ENCODE measurements at regions not wholly inside any gene's neighbourhood (a gene's known extent, or its start where the extent isn't known, plus 50 kb on each side); places are given as distances from the start of the nearest gene placed in this dataset.

GRCh38 chr18:39636931-39637330, 2071.3 kb upstream of the CELF4 start:
- no peaks in the 10 kb centered on the region for H3K4me1 ChIP-seq (ENCODE audit: insufficient read depth, low read length)
- no peak overlapping the region for H3K4me3 ChIP-seq (ENCODE audit: insufficient read depth, low read depth, low read length)
- H3K27ac ChIP-seq (ENCODE audit: low read depth, low read length), result no peak overlapping the region
- H2AFZ ChIP-seq (ENCODE audit: low read depth, low read length), result no peak overlapping the region
- no peak for DNase-seq (ENCODE audit: low read depth)
- H3K4me3 Mint-ChIP-seq (ENCODE audit: unreplicated experiment), result no peak overlapping the region
- no peak overlapping the region for H3K4me2 ChIP-seq (ENCODE audit: low read length)
- no peaks in the 10 kb centered on the region for H3K27me3 Mint-ChIP-seq (ENCODE audit: low read depth, unreplicated experiment)
- no peaks in the 10 kb centered on the region for H3K79me2 ChIP-seq (ENCODE audit: insufficient read depth, low read length)
- H3K9me3 Mint-ChIP-seq (ENCODE audit: unreplicated experiment), result no peaks in the 10 kb centered on the region
- no peak for FAIRE-seq
- TF ChIP-seq EZH2 (IDR thresholded peaks at IDR 0.05; ENCODE audit: insufficient read depth, low read length) (no peak), CTCF (IDR thresholded peaks at IDR 0.05; ENCODE audit: insufficient read depth, low read depth, low read length) (no peak)
- H3K27ac Mint-ChIP-seq (ENCODE audit: unreplicated experiment), result no peak overlapping the region
- H3K9me3 ChIP-seq (ENCODE audit: insufficient read depth, low read depth, low read length), result no peaks in the 10 kb centered on the region
- H3K36me3 Mint-ChIP-seq (ENCODE audit: low read depth, unreplicated experiment), result no peaks in the 10 kb centered on the region
- no peaks in the 10 kb centered on the region for H3K27me3 ChIP-seq (ENCODE audit: insufficient read depth, low read length)
- no peak overlapping the region for H3K9ac ChIP-seq (ENCODE audit: low read length)
- no peaks in the 10 kb centered on the region for H4K20me1 ChIP-seq (ENCODE audit: insufficient read depth, low read length)
- H3K36me3 ChIP-seq (ENCODE audit: insufficient read depth, low read length), result no peaks in the 10 kb centered on the region
- H3K4me1 Mint-ChIP-seq (ENCODE audit: low read depth, unreplicated experiment), result peaks cover 2% of the 10 kb centered on the region

DNA sequence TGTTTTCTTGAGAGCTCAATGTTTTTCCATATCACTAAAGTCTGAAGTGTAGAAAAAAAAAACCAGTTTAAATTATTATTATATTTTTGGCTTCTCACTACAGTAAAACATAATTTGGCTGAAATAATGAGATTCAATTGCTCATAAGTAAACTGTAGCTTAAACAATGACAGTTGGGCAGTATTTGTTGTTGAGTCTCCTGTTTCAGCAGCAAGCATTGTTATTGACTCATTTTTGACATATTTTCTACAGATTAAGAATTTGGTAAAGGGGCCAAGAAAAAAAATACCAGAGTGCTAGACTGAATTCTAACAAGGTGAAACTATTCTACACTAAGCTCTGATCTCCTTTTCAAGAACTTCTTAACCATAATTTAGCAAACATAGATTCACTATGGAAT, 2070.4 kb upstream of the CELF4 start:
- Mint-ChIP-seq H3K4me1 (ENCODE audit: low read depth, unreplicated experiment) (peaks cover 2% of the 10 kb centered on the region), H3K27ac (ENCODE audit: unreplicated experiment) (no peak overlapping the region), H3K9me3 (ENCODE audit: unreplicated experiment) (no peaks in the 10 kb centered on the region), H3K36me3 (ENCODE audit: low read depth, unreplicated experiment) (no peaks in the 10 kb centered on the region), H3K4me3 (ENCODE audit: unreplicated experiment) (no peak overlapping the region), H3K27me3 (ENCODE audit: low read depth, unreplicated experiment) (no peaks in the 10 kb centered on the region)
- no peaks in the 10 kb centered on the region for H4K20me1 ChIP-seq (ENCODE audit: insufficient read depth, low read length)
- no peak overlapping the region for H3K9ac ChIP-seq (ENCODE audit: low read length)
- no peaks in the 10 kb centered on the region for H3K9me3 ChIP-seq (ENCODE audit: insufficient read depth, low read depth, low read length)
- no peaks in the 10 kb centered on the region for H3K79me2 ChIP-seq (ENCODE audit: insufficient read depth, low read length)
- no peak for FAIRE-seq
- H2AFZ ChIP-seq (ENCODE audit: low read depth, low read length), result no peak overlapping the region
- no peaks in the 10 kb centered on the region for H3K36me3 ChIP-seq (ENCODE audit: insufficient read depth, low read length)
- no peak overlapping the region for H3K4me3 ChIP-seq (ENCODE audit: insufficient read depth, low read depth, low read length)
- TF ChIP-seq CTCF (IDR thresholded peaks at IDR 0.05; ENCODE audit: insufficient read depth, low read depth, low read length) (no peak), EZH2 (IDR thresholded peaks at IDR 0.05; ENCODE audit: insufficient read depth, low read length) (no peak)
- no peak overlapping the region for H3K27ac ChIP-seq (ENCODE audit: low read depth, low read length)
- H3K27me3 ChIP-seq (ENCODE audit: insufficient read depth, low read length), result no peaks in the 10 kb centered on the region
- H3K4me1 ChIP-seq (ENCODE audit: insufficient read depth, low read length), result no peaks in the 10 kb centered on the region
- DNase-seq (ENCODE audit: low read depth), result no peak
- no peak overlapping the region for H3K4me2 ChIP-seq (ENCODE audit: low read length)

- DNase-seq (ENCODE audit: low read depth) (no peak), FAIRE-seq (no peak)
- Mint-ChIP-seq H3K27me3 (ENCODE audit: low read depth, unreplicated experiment) (no peaks in the 10 kb centered on the region), H3K4me1 (ENCODE audit: low read depth, unreplicated experiment) (peaks cover 2% of the 10 kb centered on the region), H3K36me3 (ENCODE audit: low read depth, unreplicated experiment) (no peaks in the 10 kb centered on the region), H3K4me3 (ENCODE audit: unreplicated experiment) (no peak overlapping the region), H3K9me3 (ENCODE audit: unreplicated experiment) (no peaks in the 10 kb centered on the region), H3K27ac (ENCODE audit: unreplicated experiment) (no peak overlapping the region)
- Histone ChIP-seq H3K9ac (ENCODE audit: low read length) (no peak overlapping the region), H3K4me2 (ENCODE audit: low read length) (no peak overlapping the region), H2AFZ (ENCODE audit: low read depth, low read length) (no peak overlapping the region), H3K9me3 (ENCODE audit: insufficient read depth, low read depth, low read length) (no peaks in the 10 kb centered on the region), H3K79me2 (ENCODE audit: insufficient read depth, low read length) (no peaks in the 10 kb centered on the region), H4K20me1 (ENCODE audit: insufficient read depth, low read length) (no peaks in the 10 kb centered on the region), H3K27ac (ENCODE audit: low read depth, low read length) (no peak overlapping the region), H3K4me3 (ENCODE audit: insufficient read depth, low read depth, low read length) (no peak overlapping the region), H3K36me3 (ENCODE audit: insufficient read depth, low read length) (no peaks in the 10 kb centered on the region), H3K4me1 (ENCODE audit: insufficient read depth, low read length) (no peaks in the 10 kb centered on the region), H3K27me3 (ENCODE audit: insufficient read depth, low read length) (no peaks in the 10 kb centered on the region)
- TF ChIP-seq CTCF (IDR thresholded peaks at IDR 0.05; ENCODE audit: insufficient read depth, low read depth, low read length) (no peak), EZH2 (IDR thresholded peaks at IDR 0.05; ENCODE audit: insufficient read depth, low read length) (no peak)
These were observed 2069.6 kb upstream of the CELF4 start for GRCh38 chr18:39635192-39635591.
